Prostate gland (tissue), 2 donors: ENCODE measurements at regions not wholly inside any gene's neighbourhood (a gene's known extent, or its start where the extent isn't known, plus 50 kb on each side); places are given as distances from the start of the nearest gene placed in this dataset.

Source experiments
- DNase-seq: peaks from one replicate; pipeline ENCODE4 v3.0.0-alpha.2; 2019; ENCODE audit warnings: low spot score
- H3K27ac ChIP-seq, 2 donors: fragments of 200-600 bp; sonication (generic); 2 replicates each; pipeline ENCODE4 v1.5.1; 2017 to 2019
- H3K27me3 ChIP-seq: fragments of 200-600 bp; sonication (generic); replicated peaks from 2 replicates; pipeline ENCODE4 v1.5.1; 2019; ENCODE audit not compliant: insufficient read depth
- H3K36me3 ChIP-seq, 2 donors: fragments of 200-600 bp; sonication (generic); 1 replicate in 1 of 2; 2 replicates in 1 of 2; pipeline versions ENCODE4 v1.5.1 to v1.8.1; 2017 to 2019
- H3K4me1 ChIP-seq: fragments of 200-600 bp; sonication (generic); replicated peaks from 2 replicates; pipeline ENCODE4 v1.5.1; 2019
- H3K4me3 ChIP-seq, 2 donors: fragments of 200-600 bp; sonication (generic); 2 replicates each; pipeline ENCODE4 v1.5.1; 2017 to 2019
- H3K9me3 ChIP-seq: fragments of 200-600 bp; sonication (generic); 2 replicates; pipeline ENCODE4 v1.5.1; 2017
- CTCF ChIP-seq, 4 experiments: fragments of 200-600 bp in 2 of 4; fragments of 450-650 bp in 2 of 4; sonication (generic) in 2 of 4; IDR thresholded peaks; 1 replicate in 3 of 4; 2 replicates in 1 of 4; pipeline ENCODE4 v1.5.1; 2016 to 2019; ENCODE audit warnings: antibody characterized with exemption in 4 of 4, mild to moderate bottlenecking in 2 of 4, moderate library complexity in 2 of 4
- POLR2A ChIP-seq: fragments of 450-650 bp; IDR thresholded peaks from one replicate; pipeline ENCODE4 v1.6.1; 2016; ENCODE audit warnings: antibody characterized with exemption, mild to moderate bottlenecking
- POLR2AphosphoS5 ChIP-seq: sonication (generic); formaldehyde crosslinking; IDR thresholded peaks from one replicate; pipeline ENCODE4 v1.6.1; 2017; ENCODE audit warnings: antibody characterized with exemption
- WGBS: methylation state at CpG from one replicate; pipeline ENCODE4 v1.1.5; 2018; 5-methylcytosine and 5-hydroxymethylcytosine counted together
- intact Hi-C: fragments of 100-400 bp; cut with DNase I; formaldehyde crosslinking; loops from one replicate; pipeline ENCODE4 v1.14.2; 2022

- no peak overlapping the region for H3K4me3 ChIP-seq
- 47% methylated on average over 4 of the region's 4 CpGs for WGBS
- no peaks in the 10 kb centered on the region for H3K36me3 ChIP-seq
- H3K27me3 ChIP-seq: no peaks in the 10 kb centered on the region
- TF ChIP-seq CTCF (IDR thresholded peaks at IDR 0.05) (no peak), POLR2A (no peak), POLR2AphosphoS5 (no peak)
- H3K4me1 ChIP-seq: no peaks in the 10 kb centered on the region
- H3K9me3 ChIP-seq: no peaks in the 10 kb centered on the region
- no peak for DNase-seq
- intact Hi-C loops: no loop called here
- H3K27ac ChIP-seq: no peak overlapping the region
These were observed 848.1 kb upstream of the FRG1 start for GRCh38 chr4:189092581-189092980.

- no peak for TF ChIP-seq CTCF (IDR thresholded peaks at IDR 0.05)
- TF ChIP-seq POLR2AphosphoS5: no peak
- no peak for TF ChIP-seq POLR2A
- no peak overlapping the region for H3K27ac ChIP-seq
- no peaks in the 10 kb centered on the region for H3K27me3 ChIP-seq
- WGBS: 91% methylated on average over 16 of the region's 16 CpGs
- no peak for DNase-seq
- H3K36me3 ChIP-seq: no peaks in the 10 kb centered on the region
- H3K4me1 ChIP-seq: no peaks in the 10 kb centered on the region
- H3K4me3 ChIP-seq: no peak overlapping the region
- H3K9me3 ChIP-seq: no peaks in the 10 kb centered on the region
- intact Hi-C loops: no loop called here
These were observed 844.6 kb upstream of the FRG1 start for GRCh38 chr4:189096108-189096507.

- TF ChIP-seq POLR2A (no peak), POLR2AphosphoS5 (no peak), CTCF (IDR thresholded peaks at IDR 0.05) (no peak)
- intact Hi-C loops: no loop called here
- no peaks in the 10 kb centered on the region for H3K9me3 ChIP-seq
- H3K36me3 ChIP-seq: no peaks in the 10 kb centered on the region
- DNase-seq: no peak
- H3K27ac ChIP-seq: no peak overlapping the region
- H3K4me3 ChIP-seq: no peak overlapping the region
- WGBS: 94% methylated on average over 25 of the region's 25 CpGs
- no peaks in the 10 kb centered on the region for H3K4me1 ChIP-seq
- H3K27me3 ChIP-seq: no peaks in the 10 kb centered on the region
These were observed 844.0 kb upstream of the FRG1 start for GRCh38 chr4:189096717-189097116.

GRCh38 chr4:189098932-189099696, 841.6 kb upstream of the FRG1 start:
- H3K4me1 ChIP-seq: no peaks in the 10 kb centered on the region
- no peak overlapping the region for H3K27ac ChIP-seq
- intact Hi-C loops: no loop called here
- DNase-seq: no peak
- 56% methylated on average over 16 of the region's 16 CpGs for WGBS
- H3K36me3 ChIP-seq: no peaks in the 10 kb centered on the region
- H3K9me3 ChIP-seq: no peaks in the 10 kb centered on the region
- H3K4me3 ChIP-seq: no peak overlapping the region
- H3K27me3 ChIP-seq: no peaks in the 10 kb centered on the region
- TF ChIP-seq POLR2A (no peak), CTCF (IDR thresholded peaks at IDR 0.05) (no peak), POLR2AphosphoS5 (no peak)

GRCh38 chr4:189113389-189113888, 827.2 kb upstream of the FRG1 start:
- Histone ChIP-seq H3K27ac (no peak overlapping the region), H3K4me1 (no peaks in the 10 kb centered on the region), H3K4me3 (no peak overlapping the region), H3K36me3 (no peaks in the 10 kb centered on the region), H3K27me3 (no peaks in the 10 kb centered on the region), H3K9me3 (no peaks in the 10 kb centered on the region)
- DNase-seq: no peak
- intact Hi-C loops: no loop called here
- 92% methylated on average over 11 of the region's 11 CpGs for WGBS
- TF ChIP-seq POLR2A (no peak), POLR2AphosphoS5 (no peak)
